GM23248 (cell line): ENCODE measurements at regions not wholly inside any gene's neighbourhood (a gene's known extent, or its start where the extent isn't known, plus 50 kb on each side); places are given as distances from the start of the nearest gene placed in this dataset.

Experiments
- DNase-seq: peaks from one replicate; pipeline ENCODE4 v3.0.0-alpha.2; 2015
- H2AFZ ChIP-seq: fragments of 200-600 bp; sonication (generic); 2 replicates; pipeline ENCODE4 v1.6.1; 2016; ENCODE audit warnings: antibody characterized with exemption
- H3F3A ChIP-seq: fragments of 200-600 bp; sonication (generic); 2 replicates; pipeline ENCODE4 v1.6.1; 2016; ENCODE audit warnings: mild to moderate bottlenecking, antibody characterized with exemption, mixed run types; ENCODE audit not compliant: insufficient read depth
- H3K27ac ChIP-seq: fragments of 200-600 bp; sonication (generic); 2 replicates; pipeline ENCODE4 v1.5.1; 2016; ENCODE audit warnings: mild to moderate bottlenecking
- H3K27me3 ChIP-seq: fragments of 200-600 bp; sonication (generic); replicated peaks from 2 replicates; pipeline ENCODE4 v1.6.1; 2016; ENCODE audit warnings: mild to moderate bottlenecking; ENCODE audit not compliant: insufficient read depth
- H3K36me3 ChIP-seq: fragments of 200-600 bp; sonication (generic); 2 replicates; pipeline ENCODE4 v1.6.1; 2016; ENCODE audit warnings: low read depth, mild to moderate bottlenecking
- H3K4me1 ChIP-seq: fragments of 200-600 bp; sonication (generic); 2 replicates; pipeline ENCODE4 v1.6.1; 2016; ENCODE audit warnings: mild to moderate bottlenecking; ENCODE audit not compliant: insufficient read depth
- H3K4me2 ChIP-seq: fragments of 200-600 bp; sonication (generic); one replicate; pipeline ENCODE4 v1.6.1; 2016; ENCODE audit warnings: mild to moderate bottlenecking; ENCODE audit not compliant: unreplicated experiment
- H3K4me3 ChIP-seq: fragments of 200-600 bp; sonication (generic); 2 replicates; pipeline ENCODE4 v1.5.1; 2016; ENCODE audit warnings: mild to moderate bottlenecking
- H3K79me2 ChIP-seq: fragments of 200-600 bp; sonication (generic); 2 replicates; pipeline ENCODE4 v1.6.1; 2016; ENCODE audit warnings: mild to moderate bottlenecking; ENCODE audit not compliant: insufficient read depth
- H3K9ac ChIP-seq: fragments of 200-600 bp; sonication (generic); 2 replicates; pipeline ENCODE4 v1.6.1; 2016; ENCODE audit warnings: mild to moderate bottlenecking
- H3K9me2 ChIP-seq: fragments of 200-600 bp; sonication (generic); 2 replicates; pipeline ENCODE4 v1.6.1; 2016; ENCODE audit warnings: mixed run types, mild to moderate bottlenecking, moderate library complexity; ENCODE audit not compliant: insufficient read depth
- H3K9me3 ChIP-seq: fragments of 200-600 bp; sonication (generic); one replicate; pipeline ENCODE4 v1.6.1; 2017; ENCODE audit warnings: low read depth
- H4K20me1 ChIP-seq: fragments of 200-600 bp; sonication (generic); 2 replicates; pipeline ENCODE4 v1.6.0; 2016; ENCODE audit not compliant: insufficient read depth
- EZH2 ChIP-seq: fragments of 200-600 bp; sonication (generic); IDR thresholded peaks from 2 replicates; pipeline ENCODE4 v1.6.1; 2018; ENCODE audit warnings: antibody characterized with exemption, mild to moderate bottlenecking; ENCODE audit not compliant: insufficient read depth, poor library complexity, severe bottlenecking
- EZH2phosphoT487 ChIP-seq: fragments of 200-600 bp; sonication (generic); IDR thresholded peaks from 2 replicates; pipeline ENCODE4 v1.6.1; 2018; ENCODE audit warnings: antibody characterized with exemption, moderate library complexity, mild to moderate bottlenecking, low read depth; ENCODE audit not compliant: insufficient read depth
- WGBS, 2 experiments: methylation state at CpG; one replicate each; pipeline ENCODE4 v1.1.6; 2015 to 2017; ENCODE audit warnings: low lambda C conversion rate in 2 of 2, low coverage in 1 of 2; ENCODE audit errors: missing lambda C conversion rate in 2 of 2; 5-methylcytosine and 5-hydroxymethylcytosine counted together
- in situ Hi-C: fragments of 300-500 bp; cut with MboI; formaldehyde crosslinking; loops from 2 replicates; pipeline ENCODE4 v1.15.0; 2020

DNA sequence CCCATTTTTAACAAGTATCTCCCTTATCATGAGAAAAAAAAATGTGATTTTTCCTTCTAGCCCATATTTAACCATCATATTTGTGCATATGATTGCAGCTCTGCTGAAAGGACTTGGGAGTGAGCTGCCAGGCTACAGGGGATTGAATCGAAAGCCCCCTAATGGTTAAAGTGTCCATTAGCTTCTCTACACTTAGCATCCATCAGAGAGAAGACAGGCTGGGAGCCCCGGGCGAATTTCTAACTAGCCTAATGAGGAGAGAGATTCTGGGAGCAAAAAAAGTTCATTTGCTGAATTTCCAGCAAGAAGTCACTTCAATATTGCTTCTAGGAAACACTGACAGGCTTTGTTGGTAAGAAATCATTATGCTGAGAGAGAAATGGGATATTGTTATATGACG lies 848.8 kb downstream of the TDRD15 start:
- Histone ChIP-seq H3K9me3 (no peaks in the 10 kb centered on the region), H3K9ac (no peak overlapping the region), H3F3A (no peaks in the 10 kb centered on the region), H3K27ac (no peak overlapping the region), H3K27me3 (no peaks in the 10 kb centered on the region), H4K20me1 (no peaks in the 10 kb centered on the region), H3K9me2 (no peaks in the 10 kb centered on the region), H3K4me2 (no peak overlapping the region), H3K79me2 (no peaks in the 10 kb centered on the region), H3K4me1 (no peaks in the 10 kb centered on the region), H2AFZ (no peak overlapping the region), H3K36me3 (no peaks in the 10 kb centered on the region), H3K4me3 (no peak overlapping the region)
- DNase-seq, result no peak
- in situ Hi-C loops, result no loop called here
- TF ChIP-seq EZH2phosphoT487, result no peak
- WGBS, 2 experiments, result 4 to 10% methylated on average over 4 of the region's 4 CpGs

GRCh38 chr2:21981127-21981526 lies 857.4 kb downstream of the TDRD15 start:
- TF ChIP-seq EZH2phosphoT487, result no peak
- no peak for TF ChIP-seq EZH2
- Histone ChIP-seq H3K79me2 (no peaks in the 10 kb centered on the region), H3K27me3 (no peaks in the 10 kb centered on the region), H2AFZ (no peak overlapping the region), H3K9ac (no peak overlapping the region), H3K4me1 (no peaks in the 10 kb centered on the region), H3F3A (no peaks in the 10 kb centered on the region), H3K36me3 (no peaks in the 10 kb centered on the region), H4K20me1 (no peaks in the 10 kb centered on the region), H3K9me3 (no peaks in the 10 kb centered on the region), H3K9me2 (no peaks in the 10 kb centered on the region), H3K4me3 (no peak overlapping the region), H3K4me2 (no peak overlapping the region), H3K27ac (no peak overlapping the region)
- 15 to 24% methylated on average over 1 of the region's 1 CpG for WGBS, 2 experiments
- in situ Hi-C loops, result no loop called here
- no peak for DNase-seq

- in situ Hi-C loops, result no loop called here
- DNase-seq, result no peak
- TF ChIP-seq EZH2phosphoT487 (no peak), EZH2 (no peak)
Observed at GRCh38 chr2:21993002-21993401, 869.2 kb downstream of the TDRD15 start.

GRCh38 chr2:21996339-21996738 lies 872.6 kb downstream of the TDRD15 start:
- Histone ChIP-seq H3K27ac (no peak overlapping the region), H3K4me3 (no peak overlapping the region), H4K20me1 (no peaks in the 10 kb centered on the region), H3K9me3 (no peaks in the 10 kb centered on the region), H3K9me2 (no peaks in the 10 kb centered on the region), H3K79me2 (no peaks in the 10 kb centered on the region), H3K4me1 (no peaks in the 10 kb centered on the region), H2AFZ (no peak overlapping the region), H3K36me3 (no peaks in the 10 kb centered on the region), H3F3A (no peaks in the 10 kb centered on the region), H3K9ac (no peak overlapping the region), H3K4me2 (no peak overlapping the region), H3K27me3 (no peaks in the 10 kb centered on the region)
- TF ChIP-seq EZH2phosphoT487 (no peak), EZH2 (no peak)
- no peak for DNase-seq
- 16 to 20% methylated on average over 5 of the region's 5 CpGs for WGBS, 2 experiments
- in situ Hi-C loops, result no loop called here

More at GRCh38 chr2:21993002-21993401, 869.2 kb downstream of the TDRD15 start:
- Histone ChIP-seq H3K4me1 (no peaks in the 10 kb centered on the region), H3K36me3 (no peaks in the 10 kb centered on the region), H3K9ac (no peak overlapping the region), H4K20me1 (no peaks in the 10 kb centered on the region), H3K4me2 (no peak overlapping the region), H3K27me3 (no peaks in the 10 kb centered on the region), H3K27ac (no peak overlapping the region), H2AFZ (no peak overlapping the region), H3K9me3 (no peaks in the 10 kb centered on the region), H3K4me3 (no peak overlapping the region), H3K9me2 (no peaks in the 10 kb centered on the region), H3K79me2 (no peaks in the 10 kb centered on the region), H3F3A (no peaks in the 10 kb centered on the region)
- WGBS, 2 experiments, result 26 to 30% methylated on average over 1 of the region's 1 CpG

DNA sequence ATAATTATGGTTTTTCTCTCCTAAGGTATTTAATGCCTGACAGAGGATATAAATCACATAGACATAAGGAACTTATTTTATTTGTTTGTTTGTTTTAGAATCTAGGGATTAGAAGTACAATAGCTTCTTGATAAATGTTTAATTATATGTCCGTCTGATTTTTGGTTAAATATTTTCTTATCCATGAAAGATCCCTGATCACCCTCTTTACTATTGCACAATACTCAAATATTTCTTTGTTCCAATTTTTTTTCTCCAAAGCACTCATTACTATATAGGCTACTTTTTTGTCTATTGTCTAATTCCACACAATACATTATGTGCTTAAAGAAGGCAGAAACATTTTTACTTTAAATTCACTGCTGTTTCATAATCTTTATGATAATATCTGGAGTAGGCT lies 875.8 kb downstream of the TDRD15 start:
- Histone ChIP-seq H3K27ac (no peak overlapping the region), H4K20me1 (no peaks in the 10 kb centered on the region), H2AFZ (no peak overlapping the region), H3K4me2 (no peak overlapping the region), H3K79me2 (no peaks in the 10 kb centered on the region), H3K4me1 (no peaks in the 10 kb centered on the region), H3K9ac (no peak overlapping the region), H3K4me3 (no peak overlapping the region), H3F3A (no peaks in the 10 kb centered on the region), H3K27me3 (no peaks in the 10 kb centered on the region), H3K9me3 (no peaks in the 10 kb centered on the region), H3K9me2 (no peaks in the 10 kb centered on the region), H3K36me3 (no peaks in the 10 kb centered on the region)
- no peak for TF ChIP-seq EZH2
- TF ChIP-seq EZH2phosphoT487, result no peak
- DNase-seq, result no peak
- WGBS, 2 experiments, result 50 to 56% methylated on average over 1 of the region's 1 CpG
- in situ Hi-C loops, result no loop called here
